AG04450 (cell line): ENCODE measurements at regions not wholly inside any gene's neighbourhood (a gene's known extent, or its start where the extent isn't known, plus 50 kb on each side); places are given as distances from the start of the nearest gene placed in this dataset.

Experiments used
- CTCF ChIA-PET: fragments of 300-600, 350-600 bp; formaldehyde crosslinking; extraction: SDS; loops from one replicate; lab custom pipeline; 2022; ENCODE audit warnings: antibody characterized with exemption, inconsistent platforms; lab: Charles Lee
- POLR2A ChIA-PET: fragments of 350-600 bp; formaldehyde crosslinking; extraction: SDS; loops from one replicate; lab custom pipeline; 2021; ENCODE audit warnings: antibody characterized with exemption, inconsistent platforms; lab: Yijun Ruan, JAX
- DNase-seq: peaks from one replicate; pipeline ENCODE4 v3.0.0-alpha.2; 2011; ENCODE audit warnings: low read depth, low spot score
- H3K27ac ChIP-seq: one replicate; pipeline ENCODE4 v1.5.1; 2012; ENCODE audit warnings: low read depth, low read length, control low read depth
- H3K27me3 ChIP-seq: one replicate; pipeline ENCODE4 v1.6.0; 2012; ENCODE audit warnings: low read length; ENCODE audit not compliant: control insufficient read depth, insufficient read depth
- H3K4me3 ChIP-seq: 2 replicates; pipeline ENCODE4 v1.5.1; 2011; ENCODE audit warnings: mild to moderate bottlenecking, low read depth, low read length, control low read depth
- H3K9me3 ChIP-seq: 2 replicates; pipeline ENCODE4 v1.5.1; 2012; ENCODE audit warnings: low read length; ENCODE audit not compliant: control insufficient read depth, insufficient read depth
- TF ChIP-seq, protein P1 (sequence below): IDR thresholded peaks from 2 replicates; pipeline ENCODE4 v1.5.1; 2011; ENCODE audit warnings: low read depth, low read length, control low read depth, inconsistent platforms

DNA sequence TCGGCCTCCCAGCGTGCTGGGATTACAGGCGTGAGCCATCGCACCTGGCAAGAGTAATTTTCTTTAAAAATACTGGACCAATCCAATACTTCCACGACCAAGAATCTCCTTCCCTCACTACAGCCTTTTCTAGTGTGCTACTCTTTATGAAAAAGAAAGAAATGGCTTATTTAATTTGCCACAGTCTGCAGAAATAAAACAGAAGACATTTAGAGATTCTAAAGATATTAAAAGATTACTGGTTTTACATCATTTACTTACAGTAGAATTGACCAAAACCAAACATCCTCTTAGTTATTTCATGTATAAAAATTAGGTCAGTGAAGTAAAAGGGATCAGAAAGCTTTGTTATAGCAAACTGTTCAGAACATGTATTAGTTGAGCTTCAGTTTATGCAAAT is 679.6 kb downstream of the MAT2B start:
- TF ChIP-seq, protein P1, sequence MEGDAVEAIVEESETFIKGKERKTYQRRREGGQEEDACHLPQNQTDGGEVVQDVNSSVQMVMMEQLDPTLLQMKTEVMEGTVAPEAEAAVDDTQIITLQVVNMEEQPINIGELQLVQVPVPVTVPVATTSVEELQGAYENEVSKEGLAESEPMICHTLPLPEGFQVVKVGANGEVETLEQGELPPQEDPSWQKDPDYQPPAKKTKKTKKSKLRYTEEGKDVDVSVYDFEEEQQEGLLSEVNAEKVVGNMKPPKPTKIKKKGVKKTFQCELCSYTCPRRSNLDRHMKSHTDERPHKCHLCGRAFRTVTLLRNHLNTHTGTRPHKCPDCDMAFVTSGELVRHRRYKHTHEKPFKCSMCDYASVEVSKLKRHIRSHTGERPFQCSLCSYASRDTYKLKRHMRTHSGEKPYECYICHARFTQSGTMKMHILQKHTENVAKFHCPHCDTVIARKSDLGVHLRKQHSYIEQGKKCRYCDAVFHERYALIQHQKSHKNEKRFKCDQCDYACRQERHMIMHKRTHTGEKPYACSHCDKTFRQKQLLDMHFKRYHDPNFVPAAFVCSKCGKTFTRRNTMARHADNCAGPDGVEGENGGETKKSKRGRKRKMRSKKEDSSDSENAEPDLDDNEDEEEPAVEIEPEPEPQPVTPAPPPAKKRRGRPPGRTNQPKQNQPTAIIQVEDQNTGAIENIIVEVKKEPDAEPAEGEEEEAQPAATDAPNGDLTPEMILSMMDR = no peak
- Histone ChIP-seq H3K27ac (no peak overlapping the region), H3K9me3 (no peaks in the 10 kb centered on the region), H3K4me3 (no peak overlapping the region), H3K27me3 (no peaks in the 10 kb centered on the region)
- ChIA-PET POLR2A (no interaction called here), CTCF (no interaction called here)
- no peak for DNase-seq

DNA sequence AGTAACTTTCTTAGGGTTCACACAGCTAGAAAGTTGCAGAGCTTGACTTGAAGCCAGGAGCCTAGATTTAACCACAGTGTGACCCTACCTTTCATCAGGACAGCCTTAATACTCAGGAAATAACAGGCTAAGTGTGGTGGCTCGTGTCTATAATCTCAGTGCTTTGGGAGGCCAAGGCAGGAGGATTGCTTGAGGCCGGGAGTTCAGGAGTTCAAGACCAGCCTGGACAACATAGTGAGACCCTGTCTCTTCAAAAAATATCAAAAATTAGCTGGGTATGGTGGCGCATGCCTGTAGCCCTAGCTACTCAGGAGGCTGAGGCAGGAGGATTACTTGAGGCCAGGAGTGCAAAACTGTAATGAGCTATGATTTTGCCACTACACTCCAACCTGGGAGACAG is 681.1 kb downstream of the MAT2B start:
- ChIA-PET CTCF (no interaction called here), POLR2A (no interaction called here)
- TF ChIP-seq, protein P1 = no peak
- H3K27me3 ChIP-seq = no peaks in the 10 kb centered on the region
- H3K4me3 ChIP-seq = no peak overlapping the region
- no peak for DNase-seq
- no peaks in the 10 kb centered on the region for H3K9me3 ChIP-seq
- H3K27ac ChIP-seq = no peak overlapping the region

DNA sequence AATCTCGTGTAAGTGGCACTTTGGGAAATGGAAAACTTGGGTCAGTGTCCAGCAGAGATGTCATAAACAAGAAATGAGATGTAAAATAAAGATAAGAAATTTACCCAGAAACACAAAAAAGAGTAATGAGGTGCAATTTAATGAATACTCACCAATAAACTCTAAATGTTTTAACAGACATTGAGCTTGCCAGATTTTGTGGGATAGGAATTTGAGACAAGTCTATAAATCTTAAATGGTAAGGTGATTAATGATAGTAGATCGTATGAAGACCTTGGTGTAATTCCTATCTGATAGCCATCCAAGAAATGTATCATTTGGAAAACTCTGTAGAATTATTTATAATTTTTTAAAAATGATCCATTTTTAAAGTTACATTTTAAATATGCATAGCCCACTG is 682.4 kb downstream of the MAT2B start:
- Histone ChIP-seq H3K27me3 (no peaks in the 10 kb centered on the region), H3K9me3 (no peaks in the 10 kb centered on the region), H3K27ac (no peak overlapping the region), H3K4me3 (no peak overlapping the region)
- ChIA-PET POLR2A (no interaction called here), CTCF (no interaction called here)
- DNase-seq = no peak
- TF ChIP-seq, protein P1 = no peak

DNA sequence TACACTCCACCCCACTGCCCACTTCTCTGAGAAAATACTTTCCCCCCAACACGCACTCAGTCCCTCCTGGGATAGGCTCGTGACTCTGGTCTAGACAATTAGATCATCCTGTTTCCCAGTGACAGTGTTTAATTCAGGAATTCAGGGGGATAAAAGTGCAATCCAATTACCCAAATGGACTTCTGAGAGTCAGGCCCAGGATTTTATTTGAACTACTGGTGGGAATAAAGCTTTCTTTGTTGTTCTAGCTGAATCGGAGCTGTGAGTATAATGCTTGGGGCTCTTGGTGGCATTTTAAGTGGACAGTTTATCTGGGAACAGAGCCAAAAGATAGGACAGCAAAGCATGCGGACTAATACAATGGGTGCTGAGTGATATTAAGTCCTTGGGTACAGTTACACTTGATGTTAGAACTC is 683.3 kb downstream of the MAT2B start:
- Histone ChIP-seq H3K9me3 (no peaks in the 10 kb centered on the region), H3K27ac (no peak overlapping the region), H3K4me3 (no peak overlapping the region), H3K27me3 (no peaks in the 10 kb centered on the region)
- TF ChIP-seq, protein P1 = no peak
- ChIA-PET CTCF (no interaction called here), POLR2A (no interaction called here)
- no peak for DNase-seq

DNA sequence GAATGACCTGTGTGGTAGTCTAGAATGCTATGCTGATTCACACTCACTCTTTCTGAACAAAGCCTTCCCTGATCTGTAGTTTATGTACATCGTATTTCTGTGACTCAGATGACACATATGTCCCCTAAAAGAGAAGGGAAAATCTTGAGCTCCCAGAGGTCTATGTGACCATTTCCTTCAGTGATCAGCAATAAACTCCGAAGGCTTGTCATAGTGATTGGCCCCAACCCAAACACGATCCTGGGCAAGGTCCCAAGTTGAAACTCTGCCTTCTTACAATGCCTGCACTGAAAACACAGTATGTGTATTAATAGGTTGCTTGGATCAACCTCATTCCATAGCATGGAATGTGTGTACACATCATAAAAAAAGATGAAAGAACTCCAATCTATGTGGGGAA is 685.8 kb downstream of the MAT2B start:
- no peaks in the 10 kb centered on the region for H3K9me3 ChIP-seq
- no peak for DNase-seq
- no peaks in the 10 kb centered on the region for H3K27me3 ChIP-seq
- TF ChIP-seq, protein P1 = no peak
- no peak overlapping the region for H3K4me3 ChIP-seq
- ChIA-PET POLR2A (no interaction called here), CTCF (no interaction called here)
- no peak overlapping the region for H3K27ac ChIP-seq
